KG1 (cell line): ENCODE measurements at regions not wholly inside any gene's neighbourhood (a gene's known extent, or its start where the extent isn't known, plus 50 kb on each side); places are given as distances from the start of the nearest gene placed in this dataset.
"Not testable (repeated sequence)": the region's sequence is repeated elsewhere in the genome, so short reads cannot be mapped to it uniquely, and the experiment has no call there.

ENCODE experiments used
- DNase-seq: peaks from one replicate; lab custom pipeline; 2025; lab: John Stamatoyannopoulos, UW

- DNase-seq: no peak
These were observed 109.5 kb upstream of the ADRA1D start for GRCh38 chr20:4358552-4358951.

GRCh38 chr20:4352348-4352747, 103.3 kb upstream of the ADRA1D start:
- DNase-seq: no peak

- no peak for DNase-seq
These were observed 101.0 kb upstream of the ADRA1D start for GRCh38 chr20:4350096-4350495.

GRCh38 chr20:4344670-4345069, 95.6 kb upstream of the ADRA1D start:
- DNase-seq: no peak

- DNase-seq: no peak
These were observed 93.5 kb upstream of the ADRA1D start for GRCh38 chr20:4342609-4343008.

- DNase-seq: no peak
These were observed 92.9 kb upstream of the ADRA1D start for GRCh38 chr20:4341804-4342485.

- no peak for DNase-seq
These were observed 86.6 kb upstream of the ADRA1D start for GRCh38 chr20:4335722-4336121.

- no peak for DNase-seq
These were observed 83.2 kb upstream of the ADRA1D start for GRCh38 chr20:4332121-4332860.

- DNase-seq: no peak
These were observed 80.9 kb upstream of the ADRA1D start for GRCh38 chr20:4330011-4330410.

- no peak for DNase-seq
These were observed 80.1 kb upstream of the ADRA1D start for GRCh38 chr20:4329232-4329631.

GRCh38 chr20:4328541-4328940, 79.5 kb upstream of the ADRA1D start:
- DNase-seq: no peak

GRCh38 chr20:4327956-4328355, 78.9 kb upstream of the ADRA1D start:
- no peak for DNase-seq

GRCh38 chr20:4326195-4327065, 77.3 kb upstream of the ADRA1D start:
- DNase-seq: no peak

- no peak for DNase-seq
These were observed 76.6 kb upstream of the ADRA1D start for GRCh38 chr20:4325548-4326187.

GRCh38 chr20:4324611-4325243, 75.6 kb upstream of the ADRA1D start:
- DNase-seq: no peak

- no peak for DNase-seq
These were observed 73.4 kb upstream of the ADRA1D start for GRCh38 chr20:4322499-4322898.

- no peak for DNase-seq
These were observed 71.2 kb upstream of the ADRA1D start for GRCh38 chr20:4320291-4320690.

- no peak for DNase-seq
These were observed 69.8 kb upstream of the ADRA1D start for GRCh38 chr20:4318891-4319290.

- DNase-seq: not testable (repeated sequence)
These were observed 61.5 kb upstream of the ADRA1D start for GRCh38 chr20:4310616-4311015.

GRCh38 chr20:4306206-4306605, 57.1 kb upstream of the ADRA1D start:
- DNase-seq: no peak

GRCh38 chr20:4305091-4305490, 56.0 kb upstream of the ADRA1D start:
- no peak for DNase-seq

GRCh38 chr20:4304601-4305000, 55.5 kb upstream of the ADRA1D start:
- no peak for DNase-seq
